ENCODE measurements at regions not wholly inside any gene's neighbourhood (a gene's known extent, or its start where the extent isn't known, plus 50 kb on each side); places are given as distances from the start of the nearest gene placed in this dataset.

DNA sequence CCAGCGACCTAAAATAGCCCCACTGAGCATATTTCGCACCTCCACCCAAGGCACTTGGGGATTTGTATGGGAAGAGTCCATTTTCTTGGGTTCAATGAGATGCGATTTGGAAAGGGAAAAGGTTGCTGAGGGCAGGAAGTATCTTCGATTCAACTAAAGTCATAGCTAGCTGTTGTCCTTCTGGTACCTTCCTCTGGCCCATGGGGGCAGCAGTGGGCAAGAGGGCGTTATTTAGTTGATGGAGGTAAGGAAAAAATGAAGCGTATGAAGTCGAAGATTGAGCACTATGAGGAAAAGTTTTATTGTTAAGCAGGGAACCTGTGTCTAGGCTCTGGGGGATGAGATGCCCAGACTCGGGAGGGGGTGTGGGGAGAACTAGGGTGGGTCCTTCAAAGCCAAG, 135.4 kb downstream of the EVX1 start:
- no peak for TF ChIP-seq SIN3A (IDR thresholded peaks at IDR 0.05; ENCODE audit: low read depth)
- TF ChIP-seq, protein P1, sequence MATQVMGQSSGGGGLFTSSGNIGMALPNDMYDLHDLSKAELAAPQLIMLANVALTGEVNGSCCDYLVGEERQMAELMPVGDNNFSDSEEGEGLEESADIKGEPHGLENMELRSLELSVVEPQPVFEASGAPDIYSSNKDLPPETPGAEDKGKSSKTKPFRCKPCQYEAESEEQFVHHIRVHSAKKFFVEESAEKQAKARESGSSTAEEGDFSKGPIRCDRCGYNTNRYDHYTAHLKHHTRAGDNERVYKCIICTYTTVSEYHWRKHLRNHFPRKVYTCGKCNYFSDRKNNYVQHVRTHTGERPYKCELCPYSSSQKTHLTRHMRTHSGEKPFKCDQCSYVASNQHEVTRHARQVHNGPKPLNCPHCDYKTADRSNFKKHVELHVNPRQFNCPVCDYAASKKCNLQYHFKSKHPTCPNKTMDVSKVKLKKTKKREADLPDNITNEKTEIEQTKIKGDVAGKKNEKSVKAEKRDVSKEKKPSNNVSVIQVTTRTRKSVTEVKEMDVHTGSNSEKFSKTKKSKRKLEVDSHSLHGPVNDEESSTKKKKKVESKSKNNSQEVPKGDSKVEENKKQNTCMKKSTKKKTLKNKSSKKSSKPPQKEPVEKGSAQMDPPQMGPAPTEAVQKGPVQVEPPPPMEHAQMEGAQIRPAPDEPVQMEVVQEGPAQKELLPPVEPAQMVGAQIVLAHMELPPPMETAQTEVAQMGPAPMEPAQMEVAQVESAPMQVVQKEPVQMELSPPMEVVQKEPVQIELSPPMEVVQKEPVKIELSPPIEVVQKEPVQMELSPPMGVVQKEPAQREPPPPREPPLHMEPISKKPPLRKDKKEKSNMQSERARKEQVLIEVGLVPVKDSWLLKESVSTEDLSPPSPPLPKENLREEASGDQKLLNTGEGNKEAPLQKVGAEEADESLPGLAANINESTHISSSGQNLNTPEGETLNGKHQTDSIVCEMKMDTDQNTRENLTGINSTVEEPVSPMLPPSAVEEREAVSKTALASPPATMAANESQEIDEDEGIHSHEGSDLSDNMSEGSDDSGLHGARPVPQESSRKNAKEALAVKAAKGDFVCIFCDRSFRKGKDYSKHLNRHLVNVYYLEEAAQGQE (IDR thresholded peaks at IDR 0.05; ENCODE audit: low read depth) = no peak
- TF ChIP-seq POLR2A (IDR thresholded peaks at IDR 0.05; ENCODE audit: borderline replicate concordance, extremely low read depth, insufficient read depth, insufficient read length) = no peak
- TF ChIP-seq, protein P2, sequence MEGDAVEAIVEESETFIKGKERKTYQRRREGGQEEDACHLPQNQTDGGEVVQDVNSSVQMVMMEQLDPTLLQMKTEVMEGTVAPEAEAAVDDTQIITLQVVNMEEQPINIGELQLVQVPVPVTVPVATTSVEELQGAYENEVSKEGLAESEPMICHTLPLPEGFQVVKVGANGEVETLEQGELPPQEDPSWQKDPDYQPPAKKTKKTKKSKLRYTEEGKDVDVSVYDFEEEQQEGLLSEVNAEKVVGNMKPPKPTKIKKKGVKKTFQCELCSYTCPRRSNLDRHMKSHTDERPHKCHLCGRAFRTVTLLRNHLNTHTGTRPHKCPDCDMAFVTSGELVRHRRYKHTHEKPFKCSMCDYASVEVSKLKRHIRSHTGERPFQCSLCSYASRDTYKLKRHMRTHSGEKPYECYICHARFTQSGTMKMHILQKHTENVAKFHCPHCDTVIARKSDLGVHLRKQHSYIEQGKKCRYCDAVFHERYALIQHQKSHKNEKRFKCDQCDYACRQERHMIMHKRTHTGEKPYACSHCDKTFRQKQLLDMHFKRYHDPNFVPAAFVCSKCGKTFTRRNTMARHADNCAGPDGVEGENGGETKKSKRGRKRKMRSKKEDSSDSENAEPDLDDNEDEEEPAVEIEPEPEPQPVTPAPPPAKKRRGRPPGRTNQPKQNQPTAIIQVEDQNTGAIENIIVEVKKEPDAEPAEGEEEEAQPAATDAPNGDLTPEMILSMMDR (IDR thresholded peaks at IDR 0.05 in 2 of 3, conservative IDR thresholded peaks at IDR 0.05 in 1 of 3; ENCODE audit: borderline replicate concordance in 1 of 3, insufficient read depth in 1 of 3, low read depth in 2 of 3, low read length in 2 of 3) = peak in 2 of 3 experiments; percentile 25 to 26; a peak in 2 of 6 replicates
- no peak for TF ChIP-seq POLR2AphosphoS5 (IDR thresholded peaks at IDR 0.05; ENCODE audit: low read depth, low read length)
- no peak for TF ChIP-seq YY1 (IDR thresholded peaks at IDR 0.05; ENCODE audit: extremely low read depth, insufficient replicate concordance, low read depth, low read length)
- TF ChIP-seq RAD21 (IDR thresholded peaks at IDR 0.05; ENCODE audit: low read depth) = peak; percentile 16; the same call in 1 of the 2 replicates
- no peak for TF ChIP-seq EZH2phosphoT487 (IDR thresholded peaks at IDR 0.05; ENCODE audit: borderline replicate concordance)
- TF ChIP-seq EZH2 (IDR thresholded peaks at IDR 0.05) = no peak
- TF ChIP-seq, protein P3, sequence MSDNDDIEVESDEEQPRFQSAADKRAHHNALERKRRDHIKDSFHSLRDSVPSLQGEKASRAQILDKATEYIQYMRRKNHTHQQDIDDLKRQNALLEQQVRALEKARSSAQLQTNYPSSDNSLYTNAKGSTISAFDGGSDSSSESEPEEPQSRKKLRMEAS (IDR thresholded peaks at IDR 0.05) = no peak
- no peak for TF ChIP-seq CBX3 (IDR thresholded peaks at IDR 0.05; ENCODE audit: low read depth)
- no peak for TF ChIP-seq SP1 (IDR thresholded peaks at IDR 0.05; ENCODE audit: low read depth)
- TF ChIP-seq, protein P4, sequence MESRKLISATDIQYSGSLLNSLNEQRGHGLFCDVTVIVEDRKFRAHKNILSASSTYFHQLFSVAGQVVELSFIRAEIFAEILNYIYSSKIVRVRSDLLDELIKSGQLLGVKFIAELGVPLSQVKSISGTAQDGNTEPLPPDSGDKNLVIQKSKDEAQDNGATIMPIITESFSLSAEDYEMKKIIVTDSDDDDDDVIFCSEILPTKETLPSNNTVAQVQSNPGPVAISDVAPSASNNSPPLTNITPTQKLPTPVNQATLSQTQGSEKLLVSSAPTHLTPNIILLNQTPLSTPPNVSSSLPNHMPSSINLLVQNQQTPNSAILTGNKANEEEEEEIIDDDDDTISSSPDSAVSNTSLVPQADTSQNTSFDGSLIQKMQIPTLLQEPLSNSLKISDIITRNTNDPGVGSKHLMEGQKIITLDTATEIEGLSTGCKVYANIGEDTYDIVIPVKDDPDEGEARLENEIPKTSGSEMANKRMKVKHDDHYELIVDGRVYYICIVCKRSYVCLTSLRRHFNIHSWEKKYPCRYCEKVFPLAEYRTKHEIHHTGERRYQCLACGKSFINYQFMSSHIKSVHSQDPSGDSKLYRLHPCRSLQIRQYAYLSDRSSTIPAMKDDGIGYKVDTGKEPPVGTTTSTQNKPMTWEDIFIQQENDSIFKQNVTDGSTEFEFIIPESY (IDR thresholded peaks at IDR 0.05; ENCODE audit: extremely low read depth, insufficient replicate concordance, low read length) = no peak
- no peak for TF ChIP-seq JUND (IDR thresholded peaks at IDR 0.05)
